ENCODE measurements at regions not wholly inside any gene's neighbourhood (a gene's known extent, or its start where the extent isn't known, plus 50 kb on each side); places are given as distances from the start of the nearest gene placed in this dataset.
A peak's percentile ranks its signal among the peaks of the same experiment; 100 is the strongest.

DNA sequence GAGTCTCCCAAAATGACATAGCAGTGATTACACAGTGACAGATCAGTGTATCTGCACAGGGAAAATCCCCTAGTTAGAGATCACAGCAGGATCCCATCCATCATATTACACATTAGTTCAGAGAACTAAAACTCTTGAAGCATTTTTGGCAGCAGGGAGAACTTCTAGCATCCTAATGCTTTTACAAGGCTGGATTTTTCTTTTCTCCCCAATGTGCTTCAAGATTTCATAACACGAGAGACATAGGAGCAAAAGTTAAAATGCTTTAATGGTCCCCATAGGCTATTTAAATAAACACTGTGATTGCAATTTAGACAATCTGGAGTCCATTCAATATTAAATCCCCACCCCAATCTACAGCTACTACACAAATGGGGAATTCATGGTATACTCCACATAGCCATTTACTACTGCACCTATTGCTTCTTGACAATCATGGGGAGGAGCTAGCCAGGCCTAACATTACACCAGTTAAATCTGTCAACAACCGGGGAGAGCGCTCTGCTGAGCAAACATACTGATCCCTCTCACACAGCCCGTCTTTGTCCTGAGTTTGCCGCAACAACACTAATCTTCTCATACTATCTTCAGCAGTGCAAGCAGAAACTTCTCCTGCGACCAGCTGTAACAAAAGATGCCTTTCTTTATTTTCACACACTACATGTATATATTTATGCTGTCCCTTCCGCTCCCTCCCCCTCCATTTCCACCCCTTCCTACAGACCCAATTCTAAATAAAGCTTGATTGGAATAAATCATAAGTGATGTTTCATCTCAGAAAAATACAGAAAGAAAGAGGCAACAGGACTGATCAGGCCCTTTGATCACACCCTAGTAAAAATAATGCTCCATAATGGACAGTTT is 120.3 kb upstream of the SOX5 start:
- DNase-seq, result peak; percentile 76

DNA sequence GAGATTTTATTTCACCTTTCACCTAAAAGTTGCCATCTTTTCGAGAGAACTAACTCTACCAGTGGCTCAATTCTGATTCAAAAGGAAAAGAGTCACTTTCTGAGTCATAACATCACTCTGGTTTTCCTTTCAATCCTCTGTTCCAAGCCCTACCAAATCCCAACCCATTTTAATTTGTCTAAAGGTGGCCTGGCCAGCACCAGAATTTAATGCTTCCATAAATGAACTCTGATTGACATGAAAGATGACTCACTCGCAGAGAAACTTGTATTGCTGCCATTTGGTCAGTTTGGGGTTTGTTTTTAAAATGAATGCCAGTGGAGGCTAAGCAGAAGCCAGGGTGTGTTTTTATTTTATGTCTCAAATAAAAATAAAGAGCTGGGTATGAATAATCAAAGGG is 117.4 kb upstream of the SOX5 start:
- DNase-seq, result peak; percentile 56

DNA sequence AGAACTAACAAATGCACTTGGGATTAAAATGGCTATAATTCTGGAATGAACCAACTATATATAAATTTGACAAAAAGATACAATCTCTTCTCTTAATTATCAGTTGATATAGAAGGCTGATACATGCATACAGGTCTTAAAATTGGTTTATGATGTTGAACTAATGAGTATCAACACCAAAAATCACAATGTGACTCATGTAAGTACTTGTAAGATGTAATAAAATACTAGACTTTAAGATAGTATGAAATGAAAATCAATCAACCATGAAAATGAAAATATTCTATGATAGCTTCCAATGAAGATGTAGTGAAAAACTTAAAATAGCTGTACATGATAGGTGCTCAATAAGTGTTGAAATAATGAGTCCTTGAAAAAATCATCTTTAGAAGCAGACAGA is 116.6 kb upstream of the SOX5 start:
- no peak for DNase-seq

- DNase-seq, result no peak
Measured at GRCh38 chr12:24062642-24063245, 113.3 kb upstream of the SOX5 start.

GRCh38 chr12:24060089-24060488 is 110.6 kb upstream of the SOX5 start:
- no peak for DNase-seq

DNA sequence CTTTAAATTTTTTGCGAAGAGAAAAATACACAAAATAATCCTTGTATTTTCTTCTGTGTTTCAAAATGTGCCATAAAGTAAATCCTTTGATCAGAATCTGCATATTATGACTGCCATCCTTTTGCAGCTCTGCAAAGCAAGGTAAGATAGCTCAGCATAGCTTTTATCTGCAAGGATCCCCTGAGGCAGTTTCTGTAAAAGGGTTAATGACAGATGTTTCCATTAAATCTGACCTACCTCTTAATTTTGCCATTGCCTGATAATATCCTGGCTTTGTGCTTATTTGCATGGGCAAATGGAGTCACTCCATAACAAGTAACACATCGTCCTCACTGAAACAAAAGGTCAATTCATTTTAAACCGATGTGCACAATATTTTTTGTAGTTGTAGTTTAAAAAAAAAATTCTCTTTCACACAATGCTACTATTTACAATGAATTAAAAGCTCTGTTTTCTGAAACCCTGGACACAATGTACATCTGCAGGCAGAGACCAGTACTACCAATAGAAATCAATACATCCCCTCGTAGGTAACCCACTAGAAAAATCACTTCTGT is 108.5 kb upstream of the SOX5 start:
- DNase-seq, result no peak

GRCh38 chr12:24055747-24056146 is 106.3 kb upstream of the SOX5 start:
- DNase-seq, result no peak

- peak; percentile 56 for DNase-seq
Measured at GRCh38 chr12:24054416-24054815, 104.9 kb upstream of the SOX5 start.

DNA sequence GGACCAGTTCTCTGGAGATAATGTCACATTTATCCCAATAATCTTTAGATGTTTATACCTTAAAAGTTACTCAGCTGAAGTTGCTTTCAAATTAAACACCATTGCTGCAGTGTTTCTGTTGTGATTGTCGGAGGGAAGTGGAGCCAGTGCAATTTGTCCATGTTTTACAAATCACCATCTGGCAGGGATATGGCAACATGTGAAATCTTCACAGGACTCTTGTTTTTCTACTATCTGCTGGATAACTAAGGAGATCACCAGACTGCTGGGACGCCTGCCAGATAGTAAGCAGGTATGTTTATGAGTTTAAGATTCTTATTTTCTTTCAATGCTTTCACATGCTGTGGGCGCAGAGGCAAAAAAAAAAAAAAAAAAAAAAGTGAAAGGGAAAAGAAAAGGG is 100.3 kb upstream of the SOX5 start:
- DNase-seq, result peak; percentile 60

DNA sequence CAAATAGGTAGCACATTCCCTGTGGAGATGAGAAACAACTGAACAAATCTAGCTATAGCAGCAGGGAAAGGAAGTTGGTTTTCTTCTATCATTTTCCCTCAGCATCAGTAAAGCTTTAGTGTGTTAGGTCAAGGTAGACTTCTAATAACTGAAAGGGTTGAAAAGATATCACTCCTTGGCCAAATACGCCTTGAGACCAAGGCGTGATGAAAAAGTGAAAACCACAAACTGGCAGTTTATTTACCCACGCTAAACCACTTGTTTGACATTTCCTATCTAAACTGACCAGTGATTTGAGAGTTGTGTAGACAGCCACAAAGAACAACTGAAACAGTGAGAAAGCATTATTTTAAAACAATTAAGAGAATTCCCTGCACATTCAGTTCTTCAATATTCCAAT is 99.6 kb upstream of the SOX5 start:
- DNase-seq, result no peak

- no peak for DNase-seq
Measured at GRCh38 chr12:24048446-24048845, 99.0 kb upstream of the SOX5 start.

- no peak for DNase-seq
Measured at GRCh38 chr12:24047326-24047725, 97.9 kb upstream of the SOX5 start.

DNA sequence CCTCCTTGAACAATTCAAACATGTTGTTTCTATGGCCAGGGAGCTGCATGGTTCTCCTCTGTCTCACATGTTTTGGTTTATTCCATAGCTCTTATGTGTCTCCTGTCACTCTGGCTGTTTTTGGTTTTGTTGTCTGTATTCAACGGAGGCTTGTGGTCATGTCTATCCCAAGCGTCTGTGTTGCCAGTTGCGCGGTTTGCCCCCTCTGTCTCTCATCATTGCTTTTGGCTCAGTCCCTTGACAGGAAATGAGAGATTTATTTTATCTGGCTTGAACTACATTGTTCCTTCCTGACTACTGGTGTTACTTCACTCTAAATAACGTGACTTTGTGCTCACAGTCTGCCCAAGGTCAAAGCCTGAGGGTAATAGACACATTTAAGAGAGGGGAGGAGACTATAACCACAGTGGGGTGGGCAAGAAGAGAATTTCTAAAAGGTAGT is 96.4 kb upstream of the SOX5 start:
- DNase-seq, result no peak

DNA sequence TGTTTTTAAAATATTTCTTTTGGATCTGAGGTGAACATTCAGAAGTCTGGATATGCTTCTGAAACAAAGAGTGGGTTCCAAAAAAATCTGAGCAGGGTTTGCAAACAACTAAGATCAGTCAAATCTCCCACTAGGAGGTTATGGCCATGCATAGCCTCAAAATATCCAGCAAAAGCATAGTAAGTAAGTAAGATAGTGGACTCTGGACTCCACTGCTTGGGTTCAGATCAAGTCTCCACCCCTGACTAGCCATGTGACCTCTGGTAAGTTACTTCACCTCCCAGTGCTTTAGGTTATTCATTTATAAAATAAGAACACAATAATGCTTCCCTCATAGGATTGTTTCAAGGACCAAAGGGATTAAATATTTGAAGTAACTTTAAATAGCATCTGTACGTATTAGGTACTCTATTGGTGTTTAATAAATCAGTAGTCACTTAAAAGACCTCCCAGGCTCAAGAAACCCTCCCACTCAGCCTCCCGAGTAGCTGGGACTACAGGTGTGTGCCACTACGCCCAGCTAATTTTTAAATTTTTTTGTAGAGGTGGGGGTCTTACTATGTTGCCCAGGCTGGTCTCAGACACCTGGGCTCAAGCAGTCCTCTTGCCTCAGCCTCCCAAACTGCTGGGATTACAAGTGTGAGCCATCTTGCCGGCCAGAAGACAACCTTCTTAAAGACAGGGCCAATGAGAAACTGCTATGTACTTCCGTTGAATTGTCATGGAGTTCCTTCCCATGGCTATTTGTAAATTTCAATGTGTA is 95.7 kb upstream of the SOX5 start:
- DNase-seq, result no peak

GRCh38 chr12:24042651-24043050 is 93.2 kb upstream of the SOX5 start:
- DNase-seq, result no peak

DNA sequence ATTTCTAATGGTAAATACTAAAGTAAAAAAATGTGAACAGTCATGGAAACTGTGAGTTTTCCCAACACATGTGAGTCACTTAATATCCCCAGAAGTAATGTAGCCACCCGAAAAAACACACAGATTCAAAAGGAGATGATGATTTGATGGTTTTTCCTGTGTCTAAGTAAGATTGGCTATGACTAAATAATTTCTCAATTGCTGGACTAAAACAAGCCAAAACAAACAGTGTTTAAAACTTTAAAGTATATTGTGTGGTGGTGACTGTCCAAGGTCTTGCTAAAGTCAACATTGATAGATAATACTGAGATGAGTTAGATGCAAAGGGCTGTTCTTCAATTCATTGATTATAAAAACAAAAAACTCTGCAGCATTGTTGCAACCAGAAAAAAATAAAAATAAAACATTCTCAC is 89.6 kb upstream of the SOX5 start:
- DNase-seq, result no peak

DNA sequence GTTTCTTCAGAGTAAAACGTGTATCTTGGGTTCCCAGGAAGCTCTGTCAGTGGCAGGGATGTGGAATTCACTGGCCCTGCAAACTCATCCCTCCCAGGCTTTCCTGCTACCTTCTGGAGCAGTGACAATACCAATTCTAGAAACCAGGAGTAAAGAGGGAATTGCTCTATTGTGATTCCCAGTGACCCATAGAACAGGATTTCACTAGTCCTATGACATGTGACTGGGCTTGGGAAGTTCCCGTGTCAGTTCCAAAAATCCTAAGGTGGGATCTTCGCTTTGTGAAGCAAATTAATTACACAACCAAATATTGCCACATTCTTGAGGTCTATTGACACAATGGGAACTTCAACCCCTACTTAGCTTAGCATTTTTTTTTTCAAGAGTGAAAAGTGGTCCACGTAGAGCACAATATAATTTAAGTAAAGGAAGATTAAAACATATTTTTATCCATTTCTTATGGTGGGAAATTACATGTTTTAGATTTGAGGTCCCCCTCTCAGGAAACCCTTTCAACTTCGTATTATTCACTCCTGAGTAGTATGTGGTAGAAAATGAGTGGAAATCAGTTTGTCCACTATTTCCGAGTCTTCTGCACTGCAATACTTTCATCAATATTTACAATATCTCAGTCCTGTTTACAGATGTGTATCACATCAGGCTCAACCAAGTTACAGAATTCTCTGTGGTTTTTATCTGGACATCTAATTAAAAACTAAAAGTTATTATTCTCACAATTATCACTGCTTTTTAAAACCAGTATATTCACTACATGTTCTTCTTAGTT is 88.9 kb upstream of the SOX5 start:
- DNase-seq, result no peak

DNA sequence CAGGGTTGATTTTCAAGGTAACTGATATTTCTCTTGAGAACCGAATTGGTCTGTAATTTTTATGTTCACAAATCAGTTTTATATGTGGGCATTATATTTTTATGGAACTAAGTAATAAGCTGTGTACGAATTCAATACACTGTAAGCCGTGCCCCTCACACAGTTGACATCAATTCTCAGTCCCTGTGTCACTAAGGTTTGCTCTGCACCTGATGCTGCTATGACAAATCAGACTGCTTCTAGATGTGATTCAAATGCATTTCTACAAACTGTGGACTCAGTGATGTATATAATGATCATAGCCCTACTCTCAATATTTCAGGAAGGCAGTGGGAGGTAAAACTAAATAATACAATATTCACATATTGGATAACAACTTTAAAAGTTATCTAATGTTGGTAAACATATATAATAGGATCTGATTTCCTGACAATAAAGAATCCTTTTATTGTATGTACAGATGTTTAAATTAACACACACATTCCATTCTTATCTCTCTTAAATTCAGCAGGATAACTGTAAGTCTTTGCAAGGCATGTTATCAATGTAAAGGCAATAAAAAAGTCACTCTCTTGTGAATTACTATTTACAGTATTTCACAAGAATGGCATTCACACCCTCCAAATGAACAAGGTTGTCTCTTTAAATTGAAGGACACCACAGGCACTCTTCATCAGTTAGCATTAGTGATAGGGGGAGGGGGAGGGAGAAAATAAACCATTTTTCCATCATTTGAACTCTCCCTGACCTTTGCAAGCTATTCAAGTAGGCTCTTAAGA is 87.2 kb upstream of the SOX5 start:
- DNase-seq, result no peak

DNA sequence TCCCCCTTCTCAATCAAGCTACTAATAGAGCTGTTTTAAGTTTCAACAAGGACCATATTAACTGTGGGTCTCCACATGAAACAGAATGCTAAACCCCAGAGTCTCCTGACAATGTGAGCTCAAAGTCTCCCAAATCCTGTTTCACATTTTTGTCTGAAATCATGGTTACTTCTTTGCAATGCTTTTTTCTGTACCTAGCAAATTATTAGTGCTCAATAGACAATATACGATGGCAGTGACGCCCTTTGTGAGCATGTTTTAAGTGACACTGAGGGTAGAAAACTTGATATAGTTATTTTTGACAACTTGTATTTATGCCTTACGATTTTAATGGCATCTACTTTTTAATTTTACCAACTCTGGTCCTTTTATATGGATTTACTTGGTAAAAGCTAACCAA is 85.4 kb upstream of the SOX5 start:
- DNase-seq, result no peak

DNA sequence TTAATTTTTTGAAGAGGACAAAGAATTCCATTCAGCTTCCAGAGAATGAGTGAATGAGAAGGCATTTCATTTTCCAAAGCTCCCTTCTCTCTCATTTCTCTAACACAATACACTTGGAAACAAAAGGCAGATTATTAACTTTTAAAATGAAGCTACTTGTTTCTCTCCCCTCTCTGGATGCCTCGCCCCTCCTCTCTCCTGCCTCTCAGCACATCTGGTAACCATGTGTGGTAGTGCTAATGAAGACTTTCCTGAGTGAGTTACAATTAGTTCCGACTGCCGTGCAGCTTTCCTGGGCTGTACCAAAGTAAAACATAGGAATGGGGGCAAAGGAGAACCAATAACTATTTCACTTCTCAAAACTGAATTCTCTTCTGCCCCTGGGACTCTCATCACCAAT is 84.7 kb upstream of the SOX5 start:
- no peak for DNase-seq

DNA sequence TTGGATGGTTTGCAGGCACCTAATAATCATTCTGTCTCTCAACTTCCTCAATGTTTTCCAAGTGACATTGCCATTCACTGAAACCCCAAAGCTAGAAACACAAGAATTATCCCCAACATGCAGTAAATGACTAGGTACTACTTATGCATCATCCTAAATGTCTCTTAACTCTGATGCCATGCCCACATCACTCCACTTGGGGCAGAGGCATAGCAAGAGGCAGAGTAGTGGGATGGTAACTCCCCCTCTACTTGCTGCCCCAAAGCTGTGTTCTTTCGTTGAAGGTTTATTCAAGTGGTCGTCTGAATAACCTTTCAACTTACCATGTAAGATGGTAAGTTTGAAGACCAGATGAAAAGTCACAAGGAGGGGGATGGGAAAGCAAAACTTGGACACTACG is 77.9 kb upstream of the SOX5 start:
- no peak for DNase-seq

Measured in NCI-H446 treated with DMSO at 0.1 percent for 48 hours (cell line).